OCI-LY7 (cell line): ENCODE measurements at regions not wholly inside any gene's neighbourhood (a gene's known extent, or its start where the extent isn't known, plus 50 kb on each side); places are given as distances from the start of the nearest gene placed in this dataset.

Experiments used
- BruUV-seq: library from RNA; stranded (reverse); fragments of 400-500 nt; replicated peaks from 2 replicates; lab custom pipeline; 2021; lab: Mats Ljungman, UMichigan
- CTCF ChIA-PET: fragments of 300-600 bp; sonication (Branson Sonifier 250); formaldehyde crosslinking; loops from one replicate; lab custom pipeline; 2022; ENCODE audit warnings: antibody characterized with exemption; ENCODE audit not compliant: unreplicated experiment; lab: Charles Lee
- POLR2A ChIA-PET: fragments of 300-600 bp; sonication (Branson Sonifier 250); formaldehyde crosslinking; loops from one replicate; lab custom pipeline; 2022; ENCODE audit warnings: antibody characterized with exemption; lab: Charles Lee
- DNase-seq: peaks from one replicate; pipeline ENCODE4 v3.0.0-alpha.2; 2015; ENCODE audit warnings: low spot score
- H2AFZ ChIP-seq: fragments of 200-600 bp; sonication (generic), shearing (Covaris generic); 2 replicates; pipeline ENCODE4 v1.6.1; 2014; ENCODE audit warnings: mild to moderate bottlenecking, antibody characterized with exemption, low read length, moderate library complexity
- H3K27ac ChIP-seq: fragments of 200-600 bp; sonication (generic); 2 replicates; pipeline ENCODE4 v1.5.1; 2014; ENCODE audit warnings: mixed run types, low read depth, mild to moderate bottlenecking, moderate library complexity, low read length, inconsistent platforms; ENCODE audit not compliant: poor library complexity, severe bottlenecking
- H3K36me3 ChIP-seq: fragments of 200-600 bp; sonication (generic); 2 replicates; pipeline ENCODE4 v1.6.1; 2014; ENCODE audit warnings: mild to moderate bottlenecking, antibody characterized with exemption, low read length, moderate library complexity, mixed read lengths; ENCODE audit not compliant: insufficient read depth
- H3K4me1 ChIP-seq: fragments of 200-600 bp; sonication (generic); 2 replicates; pipeline ENCODE4 v1.5.1; 2014; ENCODE audit warnings: mild to moderate bottlenecking, low read length; ENCODE audit not compliant: insufficient read depth, poor library complexity, severe bottlenecking
- H3K4me2 ChIP-seq: fragments of 200-600 bp; sonication (generic); 2 replicates; pipeline ENCODE4 v1.6.1; 2014; ENCODE audit warnings: mild to moderate bottlenecking, low read length
- H3K4me3 ChIP-seq: fragments of 200-600 bp; sonication (generic); 2 replicates; pipeline ENCODE4 v1.5.1; 2014; ENCODE audit warnings: mild to moderate bottlenecking, low read depth, low read length; ENCODE audit not compliant: poor library complexity, severe bottlenecking
- H3K79me2 ChIP-seq: fragments of 200-600 bp; sonication (generic); 2 replicates; pipeline ENCODE4 v1.6.1; 2016; ENCODE audit warnings: low read depth, mild to moderate bottlenecking, low read length, moderate library complexity, mixed read lengths; ENCODE audit not compliant: insufficient read depth
- H3K9me2 ChIP-seq: fragments of 200-600 bp; sonication (generic); 2 replicates; pipeline ENCODE4 v1.6.1; 2016; ENCODE audit warnings: mild to moderate bottlenecking, low read length, mixed read lengths; ENCODE audit not compliant: insufficient read depth
- H3K9me3 ChIP-seq: fragments of 200-600 bp; sonication (generic); 2 replicates; pipeline ENCODE4 v1.6.1; 2014; ENCODE audit warnings: mild to moderate bottlenecking, mixed run types, low read length, mixed read lengths
- H4K20me1 ChIP-seq: fragments of 200-600 bp; sonication (generic); 2 replicates; pipeline ENCODE4 v1.6.1; 2014; ENCODE audit warnings: mild to moderate bottlenecking, antibody characterized with exemption, low read length, moderate library complexity, mixed read lengths; ENCODE audit not compliant: insufficient read depth
- EZH2phosphoT487 ChIP-seq: fragments of 200-600 bp; sonication (generic); IDR thresholded peaks from 2 replicates; pipeline ENCODE4 v1.6.1; 2018; ENCODE audit warnings: low read depth, borderline replicate concordance, mild to moderate bottlenecking, mixed run types, antibody characterized with exemption, low read length, moderate library complexity, mixed read lengths
- intact Hi-C: fragments of 100-400 bp; cut with micrococcal nuclease; formaldehyde crosslinking; loops from one replicate; pipeline ENCODE4 v1.10.0; 2022; ENCODE audit not compliant: unreplicated experiment
- TF ChIP-seq, protein P1 (sequence below): fragments of 200-600 bp; sonication (generic); conservative IDR thresholded peaks from 2 replicates; pipeline ENCODE4 v1.5.1; 2014; ENCODE audit warnings: mild to moderate bottlenecking, antibody characterized with exemption, low read length, moderate library complexity, mixed read lengths

- Histone ChIP-seq H3K9me2 (no peaks in the 10 kb centered on the region), H3K4me2 (no peak overlapping the region), H3K4me3 (no peak overlapping the region), H3K4me1 (no peaks in the 10 kb centered on the region), H3K9me3 (no peaks in the 10 kb centered on the region), H2AFZ (no peak overlapping the region), H3K36me3 (no peaks in the 10 kb centered on the region), H3K79me2 (no peaks in the 10 kb centered on the region), H3K27ac (no peak overlapping the region), H4K20me1 (no peaks in the 10 kb centered on the region)
- ChIA-PET POLR2A (no interaction called here), CTCF (no interaction called here)
- TF ChIP-seq, protein P1, sequence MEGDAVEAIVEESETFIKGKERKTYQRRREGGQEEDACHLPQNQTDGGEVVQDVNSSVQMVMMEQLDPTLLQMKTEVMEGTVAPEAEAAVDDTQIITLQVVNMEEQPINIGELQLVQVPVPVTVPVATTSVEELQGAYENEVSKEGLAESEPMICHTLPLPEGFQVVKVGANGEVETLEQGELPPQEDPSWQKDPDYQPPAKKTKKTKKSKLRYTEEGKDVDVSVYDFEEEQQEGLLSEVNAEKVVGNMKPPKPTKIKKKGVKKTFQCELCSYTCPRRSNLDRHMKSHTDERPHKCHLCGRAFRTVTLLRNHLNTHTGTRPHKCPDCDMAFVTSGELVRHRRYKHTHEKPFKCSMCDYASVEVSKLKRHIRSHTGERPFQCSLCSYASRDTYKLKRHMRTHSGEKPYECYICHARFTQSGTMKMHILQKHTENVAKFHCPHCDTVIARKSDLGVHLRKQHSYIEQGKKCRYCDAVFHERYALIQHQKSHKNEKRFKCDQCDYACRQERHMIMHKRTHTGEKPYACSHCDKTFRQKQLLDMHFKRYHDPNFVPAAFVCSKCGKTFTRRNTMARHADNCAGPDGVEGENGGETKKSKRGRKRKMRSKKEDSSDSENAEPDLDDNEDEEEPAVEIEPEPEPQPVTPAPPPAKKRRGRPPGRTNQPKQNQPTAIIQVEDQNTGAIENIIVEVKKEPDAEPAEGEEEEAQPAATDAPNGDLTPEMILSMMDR = peak; percentile 68
- TF ChIP-seq EZH2phosphoT487 = no peak
- DNase-seq = peak; percentile 2
- intact Hi-C loops = no loop called here
- no TSS peak for BruUV-seq
Observed at GRCh38 chr16:72241930-72242329, 70.0 kb upstream of the PMFBP1 start.

GRCh38 chr16:72241008-72241407 lies 69.1 kb upstream of the PMFBP1 start:
- Histone ChIP-seq H3K4me1 (no peaks in the 10 kb centered on the region), H3K9me2 (no peaks in the 10 kb centered on the region), H3K36me3 (no peaks in the 10 kb centered on the region), H3K27ac (no peak overlapping the region), H3K9me3 (no peaks in the 10 kb centered on the region), H3K79me2 (no peaks in the 10 kb centered on the region), H2AFZ (no peak overlapping the region), H3K4me2 (no peak overlapping the region), H4K20me1 (no peaks in the 10 kb centered on the region), H3K4me3 (no peak overlapping the region)
- ChIA-PET POLR2A (no interaction called here), CTCF (no interaction called here)
- no TSS peak for BruUV-seq
- TF ChIP-seq, protein P1 = no peak
- no peak for TF ChIP-seq EZH2phosphoT487
- intact Hi-C loops = no loop called here
- DNase-seq = no peak

DNA sequence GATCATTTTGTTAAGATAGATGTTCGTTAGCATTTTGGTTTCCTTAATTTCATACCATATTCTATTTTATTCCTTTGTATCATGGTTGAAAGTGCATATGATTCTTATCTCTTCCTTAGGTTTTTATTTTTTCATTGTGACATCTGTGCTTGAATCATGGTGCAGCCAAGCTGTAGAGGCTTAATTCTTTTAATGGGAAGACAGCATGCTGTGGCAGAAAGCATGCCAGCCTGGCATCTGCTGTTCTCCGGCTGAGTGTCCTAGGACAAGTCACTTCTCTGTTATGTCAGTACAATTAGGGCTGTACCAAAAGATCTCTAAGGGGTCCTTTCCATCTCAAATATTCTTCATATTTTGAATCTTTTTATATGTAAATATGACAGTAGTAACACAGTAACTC lies 68.5 kb upstream of the PMFBP1 start:
- no TSS peak for BruUV-seq
- CTCF ChIA-PET = no interaction called here
- no peak overlapping the region for H3K4me2 ChIP-seq
- POLR2A ChIA-PET = no interaction called here
- H3K79me2 ChIP-seq = no peaks in the 10 kb centered on the region
- no peaks in the 10 kb centered on the region for H3K36me3 ChIP-seq
- intact Hi-C loops = no loop called here
- H3K4me1 ChIP-seq = no peaks in the 10 kb centered on the region
- no peaks in the 10 kb centered on the region for H3K9me2 ChIP-seq
- TF ChIP-seq EZH2phosphoT487 = no peak
- TF ChIP-seq, protein P1 = no peak
- H3K9me3 ChIP-seq = no peaks in the 10 kb centered on the region
- no peaks in the 10 kb centered on the region for H4K20me1 ChIP-seq
- DNase-seq = no peak
- no peak overlapping the region for H3K27ac ChIP-seq
- no peak overlapping the region for H3K4me3 ChIP-seq
- H2AFZ ChIP-seq = no peak overlapping the region
